BE2C (cell line): ENCODE measurements at regions not wholly inside any gene's neighbourhood (a gene's known extent, or its start where the extent isn't known, plus 50 kb on each side); places are given as distances from the start of the nearest gene placed in this dataset.

Experiments used
- DNase-seq: peaks from one replicate; pipeline ENCODE4 v3.0.0-alpha.2; 2020
- H3K27me3 ChIP-seq: fragments of 250-450 bp; sonication (Bioruptor Pico); 2 replicates; pipeline ENCODE4 v1.5.1; 2020; ENCODE audit warnings: mild to moderate bottlenecking
- H3K36me3 ChIP-seq: fragments of 250-450 bp; sonication (Bioruptor Pico); 2 replicates; pipeline ENCODE4 v1.5.1; 2020; ENCODE audit warnings: mild to moderate bottlenecking
- H3K4me1 ChIP-seq: fragments of 250-450 bp; sonication (Bioruptor Pico); 2 replicates; pipeline ENCODE4 v1.5.1; 2020
- H3K4me3 ChIP-seq: 2 replicates; pipeline ENCODE4 v1.5.1; 2011; ENCODE audit warnings: low read depth, low read length
- H3K9me3 ChIP-seq: fragments of 250-450 bp; sonication (Bioruptor Pico); 2 replicates; pipeline ENCODE4 v1.5.1; 2020
- TF ChIP-seq, protein P1 (sequence below): IDR thresholded peaks from 2 replicates; pipeline ENCODE4 v1.5.1; 2012; ENCODE audit warnings: mild to moderate bottlenecking, low read depth, low read length

GRCh38 chr2:15006667-15007066, 374.1 kb downstream of the LRATD1 start:
- no peaks in the 10 kb centered on the region for H3K27me3 ChIP-seq
- no peaks in the 10 kb centered on the region for H3K4me1 ChIP-seq
- TF ChIP-seq, protein P1, sequence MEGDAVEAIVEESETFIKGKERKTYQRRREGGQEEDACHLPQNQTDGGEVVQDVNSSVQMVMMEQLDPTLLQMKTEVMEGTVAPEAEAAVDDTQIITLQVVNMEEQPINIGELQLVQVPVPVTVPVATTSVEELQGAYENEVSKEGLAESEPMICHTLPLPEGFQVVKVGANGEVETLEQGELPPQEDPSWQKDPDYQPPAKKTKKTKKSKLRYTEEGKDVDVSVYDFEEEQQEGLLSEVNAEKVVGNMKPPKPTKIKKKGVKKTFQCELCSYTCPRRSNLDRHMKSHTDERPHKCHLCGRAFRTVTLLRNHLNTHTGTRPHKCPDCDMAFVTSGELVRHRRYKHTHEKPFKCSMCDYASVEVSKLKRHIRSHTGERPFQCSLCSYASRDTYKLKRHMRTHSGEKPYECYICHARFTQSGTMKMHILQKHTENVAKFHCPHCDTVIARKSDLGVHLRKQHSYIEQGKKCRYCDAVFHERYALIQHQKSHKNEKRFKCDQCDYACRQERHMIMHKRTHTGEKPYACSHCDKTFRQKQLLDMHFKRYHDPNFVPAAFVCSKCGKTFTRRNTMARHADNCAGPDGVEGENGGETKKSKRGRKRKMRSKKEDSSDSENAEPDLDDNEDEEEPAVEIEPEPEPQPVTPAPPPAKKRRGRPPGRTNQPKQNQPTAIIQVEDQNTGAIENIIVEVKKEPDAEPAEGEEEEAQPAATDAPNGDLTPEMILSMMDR, result no peak
- no peak for DNase-seq
- no peak overlapping the region for H3K4me3 ChIP-seq
- H3K36me3 ChIP-seq, result no peaks in the 10 kb centered on the region
- no peaks in the 10 kb centered on the region for H3K9me3 ChIP-seq

DNA sequence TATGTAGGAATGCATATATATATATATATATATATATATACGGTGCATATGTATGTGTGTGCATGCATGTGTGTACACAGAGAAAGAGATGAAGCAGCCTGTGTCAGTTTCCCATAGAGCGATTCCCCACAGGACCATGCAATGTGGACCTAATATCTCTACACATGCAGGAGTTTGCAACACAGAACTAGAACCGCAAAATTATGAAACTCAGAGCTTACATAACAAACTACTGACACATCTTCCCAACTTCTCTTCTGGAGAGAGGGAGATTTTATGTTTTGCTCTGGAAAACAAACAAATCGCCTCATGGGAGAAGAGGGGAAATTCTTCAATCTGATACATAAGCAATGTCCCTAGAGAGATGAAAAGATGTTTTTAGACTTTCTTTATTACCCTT, 377.2 kb downstream of the LRATD1 start:
- no peak for DNase-seq
- no peaks in the 10 kb centered on the region for H3K9me3 ChIP-seq
- no peak overlapping the region for H3K4me3 ChIP-seq
- H3K36me3 ChIP-seq, result no peaks in the 10 kb centered on the region
- no peaks in the 10 kb centered on the region for H3K4me1 ChIP-seq
- no peaks in the 10 kb centered on the region for H3K27me3 ChIP-seq
- TF ChIP-seq, protein P1, result no peak

DNA sequence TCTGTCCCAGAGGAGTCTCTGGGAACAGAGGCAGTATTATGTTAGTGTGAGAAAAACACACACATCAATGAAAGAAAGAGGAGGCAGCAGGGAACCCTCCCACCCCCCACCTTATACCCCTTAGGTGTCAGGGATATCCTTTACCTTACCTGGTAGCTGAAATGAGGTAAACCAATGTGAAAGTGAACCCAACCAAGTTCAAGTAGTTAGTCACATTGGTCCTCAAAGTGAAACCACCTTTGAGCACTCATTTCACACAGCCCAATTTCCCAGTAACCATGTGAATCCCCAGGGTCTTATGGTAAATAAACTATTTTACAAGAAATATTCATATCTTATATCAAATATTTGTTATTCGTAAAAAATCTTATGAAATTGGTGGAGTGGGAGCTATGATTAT, 377.8 kb downstream of the LRATD1 start:
- H3K27me3 ChIP-seq, result no peaks in the 10 kb centered on the region
- no peaks in the 10 kb centered on the region for H3K36me3 ChIP-seq
- TF ChIP-seq, protein P1, result no peak
- no peak overlapping the region for H3K4me3 ChIP-seq
- no peaks in the 10 kb centered on the region for H3K4me1 ChIP-seq
- no peaks in the 10 kb centered on the region for H3K9me3 ChIP-seq
- DNase-seq, result no peak

GRCh38 chr2:15018814-15019213, 386.3 kb downstream of the LRATD1 start:
- H3K4me3 ChIP-seq, result no peak overlapping the region
- no peaks in the 10 kb centered on the region for H3K9me3 ChIP-seq
- TF ChIP-seq, protein P1, result no peak
- DNase-seq, result no peak
- no peaks in the 10 kb centered on the region for H3K4me1 ChIP-seq
- no peaks in the 10 kb centered on the region for H3K27me3 ChIP-seq
- no peaks in the 10 kb centered on the region for H3K36me3 ChIP-seq

GRCh38 chr2:15023221-15023620, 390.7 kb downstream of the LRATD1 start:
- Histone ChIP-seq H3K4me1 (no peaks in the 10 kb centered on the region), H3K4me3 (no peak overlapping the region), H3K36me3 (no peaks in the 10 kb centered on the region), H3K9me3 (no peaks in the 10 kb centered on the region), H3K27me3 (no peaks in the 10 kb centered on the region)
- TF ChIP-seq, protein P1, result no peak
- DNase-seq, result no peak

- TF ChIP-seq, protein P1, result no peak
- Histone ChIP-seq H3K27me3 (no peaks in the 10 kb centered on the region), H3K4me3 (no peak overlapping the region), H3K4me1 (no peaks in the 10 kb centered on the region), H3K9me3 (no peaks in the 10 kb centered on the region; the same call in 1 of the 2 replicates), H3K36me3 (no peaks in the 10 kb centered on the region)
- DNase-seq, result no peak
These were observed 395.9 kb downstream of the LRATD1 start for GRCh38 chr2:15028406-15028805.
